D721Med (cell line): ENCODE measurements at regions not wholly inside any gene's neighbourhood (a gene's known extent, or its start where the extent isn't known, plus 50 kb on each side); places are given as distances from the start of the nearest gene placed in this dataset.
"Not testable (repeated sequence)": the region's sequence is repeated elsewhere in the genome, so short reads cannot be mapped to it uniquely, and the experiment has no call there.

ENCODE experiments used
- DNase-seq: peaks from one replicate; pipeline ENCODE4 v3.0.0; 2011; ENCODE audit warnings: low spot score; ENCODE audit not compliant: insufficient read length
- FAIRE-seq: peaks from 2 replicates; lab custom pipeline; 2011; peaks lifted over from hg19 to GRCh38; lab: Jason Lieb, UNC
- CTCF ChIP-seq: IDR thresholded peaks from 2 replicates; pipeline ENCODE4 v1.5.1; 2012; ENCODE audit warnings: mild to moderate bottlenecking, control low read depth; ENCODE audit not compliant: insufficient read depth; ENCODE audit errors: missing control alignments

GRCh38 chr15:20652914-20653313 lies 111.3 kb upstream of the GOLGA6L6 start:
- no peak for DNase-seq
- no peak for FAIRE-seq
- TF ChIP-seq CTCF, result no peak

GRCh38 chr15:20648402-20648975 lies 106.9 kb upstream of the GOLGA6L6 start:
- DNase-seq, FAIRE-seq: not testable (repeated sequence)

GRCh38 chr15:20646529-20647142 lies 105.0 kb upstream of the GOLGA6L6 start:
- TF ChIP-seq CTCF, result no peak
- no peak for FAIRE-seq

GRCh38 chr15:20645956-20646355 lies 104.4 kb upstream of the GOLGA6L6 start:
- FAIRE-seq, result no peak
- no peak for DNase-seq
- no peak for TF ChIP-seq CTCF

More at GRCh38 chr15:20646529-20647142, 105.0 kb upstream of the GOLGA6L6 start:
- no peak for DNase-seq

- DNase-seq (no peak), FAIRE-seq (no peak)
- TF ChIP-seq CTCF, result no peak
Measured at GRCh38 chr15:20644896-20645295, 103.3 kb upstream of the GOLGA6L6 start.

GRCh38 chr15:20643829-20644425 lies 102.3 kb upstream of the GOLGA6L6 start:
- no peak for FAIRE-seq
- DNase-seq, result no peak
- TF ChIP-seq CTCF, result no peak

- DNase-seq, result no peak
- no peak for FAIRE-seq
- TF ChIP-seq CTCF, result no peak
Measured at GRCh38 chr15:20643024-20643770, 101.6 kb upstream of the GOLGA6L6 start.
